ENCODE measurements at regions not wholly inside any gene's neighbourhood (a gene's known extent, or its start where the extent isn't known, plus 50 kb on each side); places are given as distances from the start of the nearest gene placed in this dataset.
"Not testable (repeated sequence)": the region's sequence is repeated elsewhere in the genome, so short reads cannot be mapped to it uniquely, and the experiment has no call there.

DNA sequence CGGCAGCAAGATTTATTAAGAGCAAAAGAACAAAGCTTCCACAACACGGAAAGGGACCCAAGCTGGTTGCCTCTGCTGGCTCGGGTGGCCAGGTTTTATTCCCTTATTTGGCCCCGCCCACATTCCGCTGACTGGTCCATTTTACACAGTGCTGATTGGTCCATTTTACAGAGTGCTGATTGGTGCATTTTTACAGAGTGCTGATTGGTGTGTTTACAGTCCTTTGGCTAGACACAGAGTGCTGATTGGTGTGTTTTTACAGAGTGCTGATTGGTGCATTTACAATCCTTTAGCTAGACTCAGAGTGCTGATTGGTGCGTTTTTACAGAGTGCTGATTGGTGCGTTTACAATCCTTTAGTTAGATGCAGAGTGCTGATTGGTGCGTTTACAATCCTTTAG, 358.4 kb upstream of the PDE3A start:
- not testable (repeated sequence) for TF ChIP-seq CTCF (conservative IDR thresholded peaks at IDR 0.05; ENCODE audit: low read length); EZH2phosphoT487 (IDR thresholded peaks at IDR 0.05; ENCODE audit: borderline replicate concordance, low read depth, low read length)
